Lower leg skin (tissue), 4 donors: ENCODE measurements at regions not wholly inside any gene's neighbourhood (a gene's known extent, or its start where the extent isn't known, plus 50 kb on each side); places are given as distances from the start of the nearest gene placed in this dataset.

ENCODE experiments used
- DNase-seq, 2 donors: peaks; one replicate each; pipeline ENCODE4 v3.0.0-alpha.2; 2019; ENCODE audit warnings: low spot score in 2 of 2
- H3K4me3 ChIP-seq: fragments of 200-600 bp; sonication (generic); 2 replicates; pipeline ENCODE4 v1.5.1; 2017; ENCODE audit warnings: mild to moderate bottlenecking, low read depth; ENCODE audit not compliant: poor library complexity, severe bottlenecking
- CTCF ChIP-seq, 3 donors: fragments of 450-650 bp; IDR thresholded peaks; one replicate each; pipeline ENCODE4 v1.5.1; 2016; ENCODE audit warnings: antibody characterized with exemption in 3 of 3, mild to moderate bottlenecking in 3 of 3, moderate library complexity in 2 of 3
- POLR2A ChIP-seq, 2 donors: fragments of 450-650 bp; IDR thresholded peaks; one replicate each; pipeline ENCODE4 v1.6.1; 2016 to 2017; ENCODE audit warnings: antibody characterized with exemption in 2 of 2, mild to moderate bottlenecking in 1 of 2, moderate library complexity in 1 of 2
- WGBS, 2 donors: methylation state at CpG; one replicate each; pipeline ENCODE4 v1.1.5; 2018; 5-methylcytosine and 5-hydroxymethylcytosine counted together
- intact Hi-C: fragments of 100-400 bp; cut with DNase I; formaldehyde crosslinking; loops from one replicate; pipeline ENCODE4 v1.15.0; 2023; ENCODE audit warnings: low total_unique reads

- intact Hi-C loops: no loop called here
- peak; percentile 12 to 80 for DNase-seq
- WGBS, 2 donors: 89 to 90% methylated on average over 19 to 29 of the region's 32 CpGs
- TF ChIP-seq POLR2A (IDR thresholded peaks at IDR 0.05): no peak
- no peak overlapping the region for H3K4me3 ChIP-seq
Measured at GRCh38 chr17:83177611-83178532, 98.5 kb downstream of the METRNL start.

GRCh38 chr17:83178533-83179304 lies 99.3 kb downstream of the METRNL start:
- TF ChIP-seq POLR2A (IDR thresholded peaks at IDR 0.05): no peak
- no peak for TF ChIP-seq CTCF (IDR thresholded peaks at IDR 0.05)
- intact Hi-C loops: no loop called here
- no peak overlapping the region for H3K4me3 ChIP-seq
- 77 to 79% methylated on average over 28 to 29 of the region's 29 CpGs for WGBS, 2 donors
- DNase-seq: peak; percentile 9 to 85

- WGBS, 2 donors: 73 to 83% methylated on average over 12 of the region's 12 CpGs
- no peak overlapping the region for H3K4me3 ChIP-seq
- DNase-seq: peak; percentile 13 to 84
- TF ChIP-seq CTCF (IDR thresholded peaks at IDR 0.05) (no peak), POLR2A (IDR thresholded peaks at IDR 0.05) (no peak)
- intact Hi-C loops: no loop called here
Measured at GRCh38 chr17:83179374-83179773, 100.0 kb downstream of the METRNL start.

GRCh38 chr17:83179811-83180210 lies 100.4 kb downstream of the METRNL start:
- TF ChIP-seq POLR2A (IDR thresholded peaks at IDR 0.05) (no peak), CTCF (IDR thresholded peaks at IDR 0.05) (no peak)
- WGBS, 2 donors: 87 to 92% methylated on average over 9 of the region's 9 CpGs
- no peak overlapping the region for H3K4me3 ChIP-seq
- intact Hi-C loops: no loop called here
- peak in 1 of 2 donors; percentile 78 for DNase-seq

- 93 to 95% methylated on average over 25 of the region's 25 CpGs for WGBS, 2 donors
- TF ChIP-seq POLR2A (IDR thresholded peaks at IDR 0.05) (no peak), CTCF (IDR thresholded peaks at IDR 0.05) (no peak)
- peak; percentile 10 to 79 for DNase-seq
- intact Hi-C loops: no loop called here
- no peak overlapping the region for H3K4me3 ChIP-seq
Measured at GRCh38 chr17:83180264-83180995, 101.0 kb downstream of the METRNL start.
